ENCODE measurements at regions not wholly inside any gene's neighbourhood (a gene's known extent, or its start where the extent isn't known, plus 50 kb on each side); places are given as distances from the start of the nearest gene placed in this dataset.

- no peak for DNase-seq
Observed at GRCh38 chr12:25005376-25005775, 56.5 kb upstream of the BCAT1 start.

- DNase-seq, result no peak
Observed at GRCh38 chr12:25004447-25004846, 55.5 kb upstream of the BCAT1 start.

DNA sequence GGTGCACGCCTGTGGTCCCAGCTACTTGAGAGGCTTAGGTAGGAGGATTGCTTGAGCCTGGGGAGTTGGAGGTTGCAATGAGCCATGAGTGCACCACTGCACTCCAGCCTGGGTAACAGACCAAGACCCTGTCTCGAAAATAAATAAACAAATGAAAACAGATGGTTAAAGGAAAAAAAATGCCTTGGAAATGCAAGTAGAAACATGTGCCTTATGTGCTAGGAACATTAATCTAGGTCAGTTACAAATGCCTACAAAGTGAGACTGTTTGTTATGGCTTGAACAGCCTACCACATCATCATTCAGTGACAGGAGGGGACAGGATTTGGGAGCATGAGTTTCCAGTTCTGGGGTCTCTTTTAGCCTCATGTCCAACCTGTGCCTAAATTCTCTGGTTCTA, 52.4 kb upstream of the BCAT1 start:
- no peak for DNase-seq
